GM18873 (cell line): ENCODE measurements at regions not wholly inside any gene's neighbourhood (a gene's known extent, or its start where the extent isn't known, plus 50 kb on each side); places are given as distances from the start of the nearest gene placed in this dataset.

Source experiments
- ATAC-seq: cut with Tn5 transposase; IDR thresholded peaks from one replicate; pipeline ENCODE4 v1.9.1; 2021; ENCODE audit warnings: mild to moderate bottlenecking, moderate library complexity, moderate number of reproducible peaks; ENCODE audit not compliant: unreplicated experiment, low FRiP score

GRCh38 chr17:77807051-77807745 lies 151.3 kb upstream of the TNRC6C start:
- ATAC-seq, result no peak

- no peak for ATAC-seq
Observed at GRCh38 chr17:77807746-77808441, 150.6 kb upstream of the TNRC6C start.

GRCh38 chr17:77808686-77809425 lies 149.6 kb upstream of the TNRC6C start:
- no peak for ATAC-seq

DNA sequence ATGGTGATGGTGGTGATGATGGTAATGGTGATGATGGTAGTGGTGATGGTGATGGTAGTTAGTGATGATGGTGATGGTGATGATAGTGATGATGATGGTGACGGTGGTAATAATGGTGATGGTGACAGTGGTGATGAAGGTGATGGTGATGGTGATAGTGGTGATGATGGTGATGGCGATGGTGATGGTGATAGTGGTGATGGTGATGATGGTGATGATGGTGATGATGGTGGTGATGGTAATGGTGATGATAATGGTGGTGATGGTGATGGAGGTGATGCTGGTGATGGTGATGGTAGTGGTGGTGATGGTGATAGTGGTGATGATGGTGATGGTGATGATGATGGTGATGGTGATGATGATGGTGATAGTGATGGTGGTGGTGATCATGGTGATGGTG lies 148.7 kb upstream of the TNRC6C start:
- no peak for ATAC-seq

DNA sequence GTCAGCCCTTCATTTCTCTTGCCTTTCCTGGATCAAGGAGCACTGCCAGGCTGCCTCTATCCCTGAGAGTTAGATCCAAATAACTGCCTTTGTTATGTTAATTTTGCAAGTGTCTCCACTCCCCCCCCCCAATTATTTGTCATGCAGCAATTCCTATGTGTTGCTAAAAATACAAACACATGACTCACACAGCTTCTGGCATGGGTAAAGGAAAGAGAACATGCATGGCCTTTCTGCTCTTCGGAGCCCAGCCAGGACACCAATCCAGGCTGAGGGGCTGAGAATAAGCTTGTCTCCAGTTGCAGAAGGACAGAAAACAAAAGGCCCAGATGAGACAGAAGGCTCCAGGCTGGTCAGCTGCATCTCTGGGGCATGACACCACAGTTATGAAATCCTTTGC lies 148.0 kb upstream of the TNRC6C start:
- ATAC-seq, result no peak

GRCh38 chr17:77811521-77811920 lies 147.0 kb upstream of the TNRC6C start:
- no peak for ATAC-seq

DNA sequence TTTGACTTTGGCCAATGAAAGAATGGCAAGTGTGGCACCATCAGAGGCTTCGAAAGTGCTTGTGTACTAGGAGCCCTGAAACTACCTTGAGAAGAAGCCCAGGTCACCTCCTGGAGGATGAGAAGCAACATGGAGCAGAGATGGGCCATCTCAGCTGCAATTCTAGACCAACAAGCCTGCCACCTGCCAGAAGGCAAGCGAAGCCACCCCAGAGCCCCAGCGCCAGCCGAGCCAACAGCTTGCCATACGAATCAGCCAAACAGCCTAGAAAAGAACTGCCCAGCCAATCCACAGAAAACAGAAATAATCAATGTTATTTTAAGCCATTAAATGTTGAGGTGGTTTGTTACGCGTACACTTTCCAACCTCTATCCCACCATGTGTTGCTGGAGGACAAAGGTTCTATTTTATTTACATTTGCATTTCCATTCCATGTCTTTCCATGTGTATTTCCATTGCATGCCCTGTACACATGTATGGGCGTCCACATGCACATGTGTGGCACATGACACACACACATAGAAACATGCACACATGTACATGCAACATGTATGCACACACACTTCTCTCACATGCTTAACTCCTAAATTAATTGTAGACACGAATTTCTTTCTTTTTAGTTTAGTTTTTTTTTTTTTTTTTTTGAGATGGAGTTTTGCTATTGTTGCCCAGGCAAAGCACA lies 144.3 kb upstream of the TNRC6C start:
- no peak for ATAC-seq

GRCh38 chr17:77815127-77815905 lies 143.2 kb upstream of the TNRC6C start:
- ATAC-seq, result no peak

DNA sequence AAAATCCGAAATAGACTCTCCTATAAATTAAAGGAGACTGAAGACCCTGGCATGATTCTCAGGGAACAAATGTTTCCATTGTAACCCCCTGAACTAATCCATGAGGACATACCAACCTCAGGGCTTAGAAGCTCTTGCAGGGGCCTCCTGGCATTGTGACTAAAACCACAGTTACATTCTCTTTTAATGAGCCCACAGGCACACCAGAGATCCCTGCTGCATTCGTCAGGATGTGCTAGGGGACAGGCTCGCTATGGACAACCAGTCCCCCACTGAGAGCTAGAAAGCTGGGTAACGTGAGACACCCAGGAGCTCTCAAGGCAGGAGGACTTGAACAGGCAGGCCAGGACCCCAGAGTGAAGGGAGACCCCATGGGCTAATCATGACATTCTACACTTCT lies 140.6 kb upstream of the TNRC6C start:
- ATAC-seq, result no peak

GRCh38 chr17:77819497-77819896 lies 139.0 kb upstream of the TNRC6C start:
- ATAC-seq, result no peak

- no peak for ATAC-seq
Observed at GRCh38 chr17:77821114-77821513, 137.4 kb upstream of the TNRC6C start.

- ATAC-seq, result no peak
Observed at GRCh38 chr17:77822302-77823030, 136.0 kb upstream of the TNRC6C start.

DNA sequence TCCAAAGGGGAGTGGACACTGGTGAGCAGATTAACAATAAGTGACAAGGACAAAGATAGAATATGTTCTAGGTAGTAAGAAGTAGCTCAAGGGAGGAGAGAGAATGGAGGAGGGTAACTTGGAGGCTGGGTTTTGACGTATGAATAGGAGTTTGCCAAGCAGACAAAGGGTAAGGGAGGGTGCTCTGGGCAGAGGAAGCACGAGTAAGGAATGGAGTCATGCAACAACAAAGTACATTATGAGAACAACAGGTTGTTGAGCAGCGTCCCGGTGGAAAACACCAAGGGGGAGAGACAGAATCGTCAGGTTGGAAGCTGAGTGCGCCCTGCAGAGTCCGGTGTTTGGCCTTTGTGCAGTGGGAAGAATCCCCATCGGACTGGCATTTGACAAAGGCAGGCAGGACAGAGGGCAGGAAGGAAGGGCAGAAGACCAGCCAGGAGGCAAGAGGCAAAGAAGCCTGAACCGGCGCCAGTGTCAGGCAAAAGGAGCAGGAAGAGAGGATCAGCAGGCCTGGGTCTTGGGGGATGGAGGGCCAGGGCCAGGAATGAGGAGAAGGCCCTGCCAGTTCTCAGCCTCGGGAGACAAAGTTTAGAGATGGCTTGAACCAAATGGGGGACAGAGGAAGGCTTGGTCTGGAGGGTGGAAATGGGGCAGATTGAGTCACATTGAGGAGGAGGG lies 134.3 kb upstream of the TNRC6C start:
- ATAC-seq, result no peak

DNA sequence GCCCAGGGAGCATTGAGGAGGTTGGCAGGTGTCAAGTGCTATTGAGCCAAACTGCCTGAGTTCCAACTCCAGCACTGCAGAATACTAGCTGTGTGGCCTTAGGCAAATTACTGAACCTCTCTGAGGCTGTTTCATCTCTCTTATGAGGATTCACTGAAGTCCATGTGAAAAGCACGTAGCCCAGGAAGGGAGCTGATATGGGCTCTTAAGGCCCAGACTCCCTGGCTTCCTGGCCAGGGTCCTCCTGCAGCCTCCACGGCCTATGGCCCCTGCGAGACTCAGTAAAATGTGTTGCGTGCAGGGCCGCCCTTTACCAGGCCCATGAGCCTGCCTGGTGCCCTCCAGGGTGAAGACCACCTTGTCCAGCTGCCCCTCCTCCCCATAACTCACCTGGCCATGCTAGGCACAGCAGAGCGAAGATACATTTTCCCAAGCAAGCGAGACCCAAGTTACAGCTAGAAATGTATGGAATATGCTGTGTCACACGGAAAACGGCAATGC lies 133.7 kb upstream of the TNRC6C start:
- ATAC-seq, result no peak

- ATAC-seq, result no peak
Observed at GRCh38 chr17:77825621-77826020, 132.9 kb upstream of the TNRC6C start.

GRCh38 chr17:77826132-77826873 lies 132.2 kb upstream of the TNRC6C start:
- ATAC-seq, result no peak

DNA sequence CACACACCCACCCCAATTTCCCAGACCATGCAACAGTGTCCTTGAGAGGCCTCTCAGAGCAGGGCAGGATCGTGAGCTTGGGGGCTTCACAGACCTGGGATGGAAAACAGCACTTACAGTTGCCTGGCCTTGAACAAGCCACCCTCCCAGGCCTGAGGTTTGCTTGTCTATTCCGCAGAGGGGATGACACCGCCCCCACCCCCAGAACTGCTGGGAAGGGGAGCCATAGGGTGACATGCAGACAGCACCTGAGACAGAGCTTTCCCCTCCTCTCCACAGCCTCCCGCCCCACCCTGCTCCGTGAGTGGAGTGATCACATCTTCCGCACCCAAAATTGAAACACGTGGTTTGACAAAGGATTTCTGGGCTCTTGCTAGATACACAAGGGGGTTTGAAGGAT lies 131.5 kb upstream of the TNRC6C start:
- no peak for ATAC-seq

- no peak for ATAC-seq
Observed at GRCh38 chr17:77827511-77827910, 131.0 kb upstream of the TNRC6C start.
